Fibroblast of the aortic adventitia (primary cell): ENCODE measurements at regions not wholly inside any gene's neighbourhood (a gene's known extent, or its start where the extent isn't known, plus 50 kb on each side); places are given as distances from the start of the nearest gene placed in this dataset.

Source experiments
- DNase-seq: peaks from one replicate; pipeline ENCODE4 v3.0.0-alpha.2; 2010; ENCODE audit warnings: low read depth
- H3K4me3 ChIP-seq: 2 replicates; pipeline ENCODE4 v1.5.1; 2011; ENCODE audit warnings: low read depth, mild to moderate bottlenecking, control low read depth, low read length, moderate library complexity
- TF ChIP-seq, protein P1 (sequence below): IDR thresholded peaks from 2 replicates; pipeline ENCODE4 v1.5.1; 2011; ENCODE audit warnings: mild to moderate bottlenecking, low read length, control low read depth, inconsistent platforms; ENCODE audit not compliant: insufficient read depth

DNA sequence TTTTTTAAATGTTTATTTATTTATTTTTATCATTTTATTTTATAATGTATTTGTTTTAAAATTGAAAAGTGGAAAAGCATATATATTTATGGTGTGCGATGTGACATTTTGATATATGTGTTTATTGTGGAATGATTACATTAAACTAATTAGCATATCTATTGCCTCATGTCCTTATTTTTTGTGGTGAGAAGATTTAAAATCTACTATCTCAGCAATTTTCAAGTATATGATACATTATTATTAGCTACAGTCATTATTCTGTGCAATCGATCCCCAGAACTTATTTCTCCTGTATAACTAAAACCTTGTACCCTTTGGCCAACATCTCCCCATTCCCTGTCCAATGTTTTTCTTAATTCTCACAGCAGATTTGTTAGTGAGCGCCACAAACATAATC, 115.6 kb upstream of the SHH start:
- DNase-seq = no peak
- H3K4me3 ChIP-seq = no peak overlapping the region
- TF ChIP-seq, protein P1, sequence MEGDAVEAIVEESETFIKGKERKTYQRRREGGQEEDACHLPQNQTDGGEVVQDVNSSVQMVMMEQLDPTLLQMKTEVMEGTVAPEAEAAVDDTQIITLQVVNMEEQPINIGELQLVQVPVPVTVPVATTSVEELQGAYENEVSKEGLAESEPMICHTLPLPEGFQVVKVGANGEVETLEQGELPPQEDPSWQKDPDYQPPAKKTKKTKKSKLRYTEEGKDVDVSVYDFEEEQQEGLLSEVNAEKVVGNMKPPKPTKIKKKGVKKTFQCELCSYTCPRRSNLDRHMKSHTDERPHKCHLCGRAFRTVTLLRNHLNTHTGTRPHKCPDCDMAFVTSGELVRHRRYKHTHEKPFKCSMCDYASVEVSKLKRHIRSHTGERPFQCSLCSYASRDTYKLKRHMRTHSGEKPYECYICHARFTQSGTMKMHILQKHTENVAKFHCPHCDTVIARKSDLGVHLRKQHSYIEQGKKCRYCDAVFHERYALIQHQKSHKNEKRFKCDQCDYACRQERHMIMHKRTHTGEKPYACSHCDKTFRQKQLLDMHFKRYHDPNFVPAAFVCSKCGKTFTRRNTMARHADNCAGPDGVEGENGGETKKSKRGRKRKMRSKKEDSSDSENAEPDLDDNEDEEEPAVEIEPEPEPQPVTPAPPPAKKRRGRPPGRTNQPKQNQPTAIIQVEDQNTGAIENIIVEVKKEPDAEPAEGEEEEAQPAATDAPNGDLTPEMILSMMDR = no peak

DNA sequence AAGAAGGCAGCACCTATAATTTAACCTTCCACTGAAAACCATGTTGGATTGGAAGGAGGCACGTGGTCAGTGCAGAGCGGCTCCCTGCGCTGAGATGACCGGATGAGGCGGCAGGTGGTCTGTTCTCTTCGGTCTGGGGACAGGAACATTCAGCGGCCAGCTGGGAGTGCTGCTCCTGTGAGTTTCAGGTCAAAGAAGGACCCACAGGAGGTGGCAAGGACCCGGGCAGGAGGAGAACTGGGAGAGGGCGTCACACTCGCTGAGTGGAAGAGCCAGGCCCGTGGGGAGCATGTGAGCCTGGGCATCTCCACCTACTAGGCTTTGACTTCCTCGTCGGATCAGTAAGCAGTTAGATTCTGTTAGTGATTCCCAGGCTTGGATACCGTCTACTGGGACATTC, 113.4 kb upstream of the SHH start:
- DNase-seq = no peak
- TF ChIP-seq, protein P1 = no peak
- H3K4me3 ChIP-seq = no peak overlapping the region

DNA sequence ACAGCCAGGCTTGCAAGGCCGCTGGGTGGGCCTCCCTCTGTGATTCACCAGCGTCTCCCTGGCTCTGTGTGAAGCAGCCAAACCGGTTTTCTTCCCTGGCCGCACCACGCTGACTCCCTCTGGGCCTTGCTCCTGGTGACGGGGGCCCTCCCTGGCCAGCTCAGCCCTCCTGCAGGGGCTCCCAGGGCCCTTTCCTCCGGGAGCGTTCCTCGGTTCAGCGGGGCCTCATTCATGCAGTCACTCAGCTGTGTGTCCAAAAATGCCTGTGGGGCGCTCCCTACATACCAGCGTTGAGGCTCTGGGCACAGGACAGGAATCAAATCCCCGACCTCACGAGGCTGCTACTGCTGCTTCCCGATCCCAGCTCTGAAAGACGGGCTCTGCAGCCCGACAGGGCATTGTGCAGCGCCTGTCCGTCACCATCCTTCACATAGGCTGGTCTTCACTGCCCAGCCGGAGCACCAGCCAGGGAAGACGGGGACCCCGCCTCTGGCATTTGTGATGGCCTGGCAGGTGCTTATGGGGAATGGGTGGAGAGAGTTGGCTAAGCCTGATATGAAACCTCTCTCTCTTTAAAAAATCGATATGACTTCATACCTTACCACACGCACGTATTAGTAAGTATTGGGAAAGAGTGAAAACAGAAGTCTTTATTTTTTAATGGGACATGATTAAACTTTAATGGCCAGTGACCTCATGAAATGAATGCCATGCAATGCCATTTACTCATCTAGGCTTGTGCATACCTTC, 110.0 kb upstream of the SHH start:
- no peak overlapping the region for H3K4me3 ChIP-seq
- TF ChIP-seq, protein P1 = no peak
- no peak for DNase-seq

DNA sequence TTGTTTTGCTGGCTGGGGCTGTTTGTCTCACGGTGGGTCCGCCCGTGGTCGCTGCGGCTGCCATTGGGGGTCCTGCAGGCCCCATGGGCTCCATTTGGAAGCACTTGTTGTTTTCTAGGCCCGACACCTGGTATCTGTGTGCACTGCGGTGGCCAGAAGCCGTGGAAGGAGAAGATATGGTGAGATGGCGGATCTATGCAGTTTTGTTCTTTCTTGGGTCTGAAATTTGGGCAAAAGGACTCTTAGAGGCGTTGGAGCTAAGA, 109.5 kb upstream of the SHH start:
- no peak for DNase-seq
- no peak overlapping the region for H3K4me3 ChIP-seq
- TF ChIP-seq, protein P1 = no peak

DNA sequence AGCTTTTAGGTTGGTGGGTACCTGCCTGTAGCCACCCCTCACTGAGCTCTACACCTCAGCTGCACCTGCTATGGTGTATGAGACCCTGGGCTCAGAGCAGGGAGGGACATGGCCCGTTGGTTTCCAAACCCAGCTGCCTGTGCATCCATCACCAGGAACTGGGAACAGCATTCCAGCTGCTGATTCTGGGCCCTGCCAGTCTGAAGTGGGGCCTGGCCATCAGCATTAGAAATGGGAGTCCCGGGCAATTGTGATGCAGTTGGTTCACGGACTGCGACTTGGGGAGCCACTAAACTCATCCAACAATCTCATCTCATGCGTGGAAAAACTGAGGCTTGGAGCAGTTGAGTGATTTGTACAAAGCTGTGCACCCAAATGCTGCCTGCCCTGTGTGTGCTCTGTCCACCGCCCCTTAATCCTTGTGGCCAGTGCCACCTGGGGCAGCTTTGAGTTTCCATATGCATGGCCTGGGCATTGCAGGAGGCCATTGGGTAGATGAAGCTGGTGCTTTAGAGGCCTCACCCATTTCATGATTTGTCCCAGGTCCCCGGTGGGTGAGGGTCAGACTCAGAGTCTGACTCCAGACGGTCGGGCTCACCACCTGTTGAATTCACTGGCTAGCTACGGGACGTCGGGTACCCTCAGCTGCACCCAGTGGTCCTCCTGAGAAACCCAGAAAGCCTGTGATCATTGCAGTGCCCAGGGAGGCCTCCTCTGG, 109.0 kb upstream of the SHH start:
- TF ChIP-seq, protein P1 = no peak
- DNase-seq = no peak
- H3K4me3 ChIP-seq = no peak overlapping the region

DNA sequence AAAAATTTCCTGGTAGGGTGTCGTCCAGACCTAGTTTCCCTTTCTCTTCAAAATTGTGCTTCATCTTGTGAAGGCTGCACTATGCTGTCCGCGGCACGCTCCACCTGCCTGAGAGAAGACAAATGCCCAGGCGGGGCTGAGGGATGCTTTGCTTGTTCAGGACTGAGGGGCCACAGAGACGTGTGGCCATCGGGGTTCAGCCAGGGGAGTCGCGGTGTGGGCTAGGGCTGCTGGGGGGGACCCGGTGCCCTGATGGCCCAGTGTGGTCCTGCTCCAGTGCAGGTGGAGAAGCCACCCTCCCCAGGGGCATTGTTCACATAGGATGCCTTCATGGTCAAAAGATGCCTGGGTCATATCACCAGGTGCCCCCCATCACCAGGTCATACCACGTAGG, 107.8 kb upstream of the SHH start:
- TF ChIP-seq, protein P1 = no peak
- no peak for DNase-seq
- no peak overlapping the region for H3K4me3 ChIP-seq
